Kidney (tissue), 13 donors: ENCODE measurements at regions not wholly inside any gene's neighbourhood (a gene's known extent, or its start where the extent isn't known, plus 50 kb on each side); places are given as distances from the start of the nearest gene placed in this dataset.

Experiments
- DNase-seq, 5 donors: peaks; one replicate each; pipeline ENCODE4 v3.0.0-alpha.2; 2013 to 2020
- FAIRE-seq: peaks from 2 replicates; lab custom pipeline; 2012; peaks lifted over from hg19 to GRCh38; lab: Jason Lieb, UNC
- H3K27ac ChIP-seq, 2 donors: one replicate each; pipeline ENCODE4 v1.7.0; 2013; ENCODE audit warnings: low read depth in 2 of 2, low read length in 2 of 2, inconsistent platforms in 1 of 2
- H3K27me3 ChIP-seq: one replicate; pipeline ENCODE4 v1.7.1; 2013; ENCODE audit warnings: low read length, inconsistent platforms; ENCODE audit not compliant: control insufficient read depth, insufficient read depth
- H3K36me3 ChIP-seq, 3 donors: one replicate each; pipeline versions ENCODE4 v1.7.0 to v1.7.1; 2013; ENCODE audit warnings: low read length in 3 of 3, control low read depth in 1 of 3, inconsistent platforms in 1 of 3; ENCODE audit not compliant: insufficient read depth in 3 of 3, control insufficient read depth in 2 of 3
- H3K4me1 ChIP-seq, 3 donors: one replicate each; pipeline versions ENCODE4 v1.7.0 to v1.7.1; 2013; ENCODE audit warnings: low read length in 3 of 3, inconsistent platforms in 1 of 3, low read depth in 1 of 3; ENCODE audit not compliant: control insufficient read depth in 2 of 3, insufficient read depth in 2 of 3
- H3K4me3 ChIP-seq, 3 donors: one replicate each; pipeline versions ENCODE4 v1.7.0 to v1.8.1; 2013; ENCODE audit warnings: low read length in 3 of 3, control low read depth in 1 of 3, inconsistent platforms in 1 of 3
- H3K9ac ChIP-seq, 3 donors: one replicate each; pipeline versions ENCODE4 v1.7.0 to v1.7.1; 2013; ENCODE audit warnings: low read length in 3 of 3, control low read depth in 1 of 3, inconsistent platforms in 1 of 3
- H3K9me3 ChIP-seq, 3 donors: one replicate each; pipeline versions ENCODE4 v1.7.0 to v1.7.1; 2013; ENCODE audit warnings: low read length in 3 of 3, control low read depth in 1 of 3, inconsistent platforms in 1 of 3; ENCODE audit not compliant: control insufficient read depth in 2 of 3, insufficient read depth in 1 of 3
- CTCF ChIP-seq: IDR thresholded peaks from 3 replicates; pipeline ENCODE4 v1.5.1; 2012; ENCODE audit warnings: mild to moderate bottlenecking, moderate library complexity, borderline replicate concordance; ENCODE audit not compliant: insufficient read depth; ENCODE audit errors: extremely low read depth
- intact Hi-C: fragments of 100-400 bp; cut with DNase I; formaldehyde crosslinking; loops from one replicate; pipeline ENCODE4 v1.11.1; 2022
- donor health status: control.
- donor health status: control.
- donor health status: control.
- donor health status: control.
- donor health status: control.
- donor health status: DM: yes; HTN: yes; CAD: no.
- donor health status: Normal renal cell carcinoma (clear cell type).

DNA sequence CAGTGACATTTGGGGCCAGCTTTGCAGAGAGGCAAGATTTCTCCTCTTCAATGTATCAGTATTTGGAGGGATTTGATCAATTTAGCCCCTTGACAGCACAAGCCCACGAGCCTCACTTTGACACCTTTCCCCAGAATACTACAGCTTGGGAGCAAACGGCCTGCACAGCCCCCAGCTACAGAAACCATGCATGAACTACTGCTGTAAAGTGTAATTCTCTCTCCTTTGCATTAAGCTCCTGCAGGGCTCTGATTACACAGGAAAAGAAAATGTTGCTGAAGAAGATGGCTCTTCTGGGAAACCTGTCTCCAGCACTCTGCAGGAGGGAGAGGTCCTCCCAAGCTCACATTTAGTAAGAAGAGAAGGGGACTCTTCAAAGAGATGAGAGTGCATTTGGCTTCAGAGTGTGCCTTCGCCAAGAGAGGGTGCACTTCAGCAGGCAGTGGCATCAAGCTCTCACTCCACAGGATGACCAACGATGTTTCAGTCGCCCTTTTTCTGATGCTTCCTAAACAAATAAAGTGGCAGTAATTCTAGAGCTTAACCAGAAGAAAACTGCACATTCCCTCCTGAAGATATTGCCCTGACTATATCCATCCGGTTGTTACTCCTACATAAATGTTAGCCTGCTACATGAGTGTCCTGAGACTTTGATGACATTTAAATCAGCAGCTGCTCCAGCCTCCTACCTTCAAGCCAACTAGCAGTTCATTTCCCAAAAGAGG lies 272.2 kb downstream of the AUH start:
- intact Hi-C loops = no loop called here
- DNase-seq = peak in 3 of 5 donors; percentile 43 to 65 (median 58)
- no peak for FAIRE-seq

GRCh38 chr9:91090130-91090410 lies 271.6 kb downstream of the AUH start:
- intact Hi-C loops = no loop called here
- DNase-seq (no peak), FAIRE-seq (no peak)
- Histone ChIP-seq H3K4me3 (no peak overlapping the region), H3K27ac (no peak overlapping the region), H3K9me3 (no peaks in the 10 kb centered on the region), H3K9ac (no peak overlapping the region), H3K4me1 (no peaks in the 10 kb centered on the region), H3K27me3 (no peaks in the 10 kb centered on the region), H3K36me3 (no peaks in the 10 kb centered on the region)
- TF ChIP-seq CTCF = no peak

More for the DNA sequence above, 272.2 kb downstream of the AUH start:
- peak; percentile 40 for TF ChIP-seq CTCF
- no peaks in the 10 kb centered on the region for H3K4me1 ChIP-seq
- no peak overlapping the region for H3K4me3 ChIP-seq
- no peaks in the 10 kb centered on the region for H3K9me3 ChIP-seq
- no peak overlapping the region for H3K27ac ChIP-seq
- no peak overlapping the region for H3K9ac ChIP-seq
- no peaks in the 10 kb centered on the region for H3K36me3 ChIP-seq
- no peaks in the 10 kb centered on the region for H3K27me3 ChIP-seq

- intact Hi-C loops = no loop called here
- DNase-seq (no peak), FAIRE-seq (no peak)
- H3K36me3 ChIP-seq = no peaks in the 10 kb centered on the region
- H3K4me1 ChIP-seq = no peaks in the 10 kb centered on the region
- H3K27me3 ChIP-seq = no peaks in the 10 kb centered on the region
- H3K9ac ChIP-seq = no peak overlapping the region
- H3K27ac ChIP-seq = no peak overlapping the region
- H3K4me3 ChIP-seq = no peak overlapping the region
- TF ChIP-seq CTCF = no peak
- H3K9me3 ChIP-seq = no peaks in the 10 kb centered on the region
These were observed 269.5 kb downstream of the AUH start for GRCh38 chr9:91092214-91092613.
